UCSD-AML1 (cell line): ENCODE measurements at regions not wholly inside any gene's neighbourhood (a gene's known extent, or its start where the extent isn't known, plus 50 kb on each side); places are given as distances from the start of the nearest gene placed in this dataset.
"Not testable (repeated sequence)": the region's sequence is repeated elsewhere in the genome, so short reads cannot be mapped to it uniquely, and the experiment has no call there.

Experiments used
- DNase-seq: peaks from one replicate; lab custom pipeline; 2025; ENCODE audit not compliant: unreplicated experiment; lab: John Stamatoyannopoulos, UW

DNA sequence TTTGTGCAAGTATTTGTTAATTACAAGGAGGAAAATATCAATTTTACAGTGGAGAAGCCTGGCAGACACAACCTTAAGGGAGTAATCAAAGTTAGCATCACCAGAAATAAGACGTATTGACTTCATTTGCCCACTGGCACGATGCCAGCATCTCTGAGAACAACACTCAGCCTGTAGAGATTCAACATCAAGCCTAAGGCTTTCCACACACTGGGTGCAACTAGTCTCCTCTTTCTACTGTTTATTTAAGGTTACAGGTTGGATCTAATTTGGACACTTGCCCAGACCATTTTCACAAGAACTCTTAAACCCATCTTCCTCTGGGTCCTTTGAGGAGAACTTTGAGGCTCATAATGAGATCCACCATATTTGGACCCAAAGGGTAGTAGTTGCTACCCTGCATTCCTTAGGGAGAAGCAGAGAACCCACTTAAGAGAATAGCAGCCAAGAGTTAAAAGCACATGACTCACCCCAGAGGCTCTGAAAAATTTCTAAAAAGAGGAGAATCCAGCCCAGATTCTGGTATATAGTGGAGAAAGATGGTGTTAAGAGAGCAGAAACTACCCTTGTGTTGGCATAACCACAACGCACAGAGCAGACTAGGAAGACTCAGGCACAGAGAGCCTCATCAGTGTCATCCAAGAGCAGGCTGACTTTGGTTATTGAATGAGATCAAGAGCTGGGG, 97.3 kb downstream of the CCDC71L start:
- DNase-seq: no peak

DNA sequence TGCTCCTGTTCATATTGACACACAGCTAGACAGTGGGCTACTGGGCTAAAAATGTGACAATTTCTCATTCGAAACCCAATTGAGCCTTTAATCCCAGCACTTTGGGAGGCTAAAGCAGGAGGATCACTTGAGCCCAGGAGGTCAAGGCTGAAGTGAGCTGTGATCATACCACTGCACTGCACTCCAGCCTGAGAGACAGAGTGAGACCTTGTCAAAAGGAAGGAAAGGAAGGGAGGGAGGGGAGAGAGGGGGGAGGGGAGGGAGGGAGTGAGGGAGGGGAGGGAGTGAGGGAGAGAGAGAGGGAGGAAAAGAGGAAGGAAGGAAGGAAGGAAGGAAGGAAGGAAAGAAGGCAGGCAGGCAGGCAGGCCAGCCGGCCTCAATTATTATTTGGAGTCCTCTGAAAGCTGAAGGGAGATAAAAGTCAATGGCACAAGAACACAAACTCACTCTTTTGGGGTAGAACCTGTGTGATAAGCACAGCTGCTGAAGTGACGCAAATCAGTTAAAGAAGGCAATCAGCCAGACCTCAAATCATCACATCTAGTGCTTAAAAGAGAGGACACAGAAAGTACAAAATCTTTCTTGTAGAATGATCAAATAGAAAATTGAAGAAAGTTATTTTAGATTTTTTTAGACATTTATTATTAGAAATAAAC, 98.1 kb downstream of the CCDC71L start:
- no peak for DNase-seq

DNA sequence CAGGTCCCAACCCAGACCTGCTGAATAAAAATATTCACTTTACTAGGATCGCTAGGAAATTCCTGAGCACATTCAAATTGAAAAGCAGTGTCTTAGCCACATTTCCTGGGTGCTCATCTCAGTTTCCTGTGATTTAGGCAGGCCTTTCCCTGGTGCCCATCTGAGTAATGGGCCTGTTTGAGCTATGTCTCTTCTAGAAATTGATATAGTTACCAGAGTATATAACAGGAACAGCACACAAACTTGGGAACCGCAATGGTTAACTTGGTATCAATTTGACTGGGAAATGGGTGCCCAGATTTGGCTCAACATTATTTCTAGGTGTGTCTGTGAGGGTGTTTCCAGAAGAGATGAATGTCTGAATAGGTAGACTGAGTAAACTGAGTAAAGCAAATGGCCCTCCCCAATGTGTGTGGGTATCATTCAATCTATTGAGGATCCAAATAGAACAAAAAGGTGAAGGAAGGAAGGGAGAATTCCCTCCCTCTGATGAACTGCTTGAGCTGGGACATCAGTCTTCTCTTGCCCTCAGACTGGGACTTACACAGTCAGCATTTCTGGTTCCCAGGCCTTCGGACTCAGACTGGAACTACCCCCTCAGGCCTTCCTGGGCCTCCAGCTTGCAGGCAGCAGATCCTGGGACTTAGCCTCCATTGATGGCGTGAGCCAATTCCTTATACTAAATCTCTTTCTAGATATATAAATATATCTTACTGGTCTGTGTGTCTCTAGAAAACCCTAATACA, 99.1 kb downstream of the CCDC71L start:
- DNase-seq: no peak

DNA sequence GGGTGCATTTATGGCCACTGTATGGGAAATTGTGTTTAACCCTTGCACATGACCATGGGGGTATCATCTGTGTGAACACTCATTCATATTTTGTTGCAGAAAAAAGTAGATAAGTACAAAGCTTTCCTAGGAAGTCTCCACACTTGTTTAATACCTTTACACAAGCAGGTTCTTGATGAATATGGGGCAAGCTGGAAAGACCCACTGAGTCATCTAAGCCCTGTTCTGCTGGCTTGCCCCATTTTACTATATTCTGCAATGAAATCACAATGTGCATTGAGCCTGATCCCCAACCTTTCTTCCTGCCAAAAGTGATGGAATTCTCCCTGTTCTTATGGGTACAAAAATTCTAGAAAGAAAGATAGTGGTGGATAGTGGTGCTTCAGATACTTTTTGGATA, 99.8 kb downstream of the CCDC71L start:
- DNase-seq: no peak

DNA sequence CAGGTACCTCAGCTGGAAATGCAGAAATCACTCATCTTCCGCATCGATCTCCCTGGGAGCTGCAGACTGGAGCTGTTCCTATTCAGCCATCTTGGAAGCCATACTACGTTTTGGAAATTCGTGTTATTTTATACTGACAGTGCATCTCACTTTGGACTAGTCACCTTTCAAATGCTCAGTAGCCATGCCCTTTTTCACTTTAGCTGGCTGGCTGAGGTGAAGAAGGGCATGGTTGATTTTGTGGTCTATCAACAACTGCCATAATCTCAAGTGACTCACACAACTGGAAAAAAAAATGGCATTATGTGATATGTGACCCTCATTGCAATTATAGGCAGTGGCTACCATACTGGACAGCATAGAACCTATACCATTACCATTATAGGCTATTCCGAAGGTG, 100.5 kb downstream of the CCDC71L start:
- no peak for DNase-seq

DNA sequence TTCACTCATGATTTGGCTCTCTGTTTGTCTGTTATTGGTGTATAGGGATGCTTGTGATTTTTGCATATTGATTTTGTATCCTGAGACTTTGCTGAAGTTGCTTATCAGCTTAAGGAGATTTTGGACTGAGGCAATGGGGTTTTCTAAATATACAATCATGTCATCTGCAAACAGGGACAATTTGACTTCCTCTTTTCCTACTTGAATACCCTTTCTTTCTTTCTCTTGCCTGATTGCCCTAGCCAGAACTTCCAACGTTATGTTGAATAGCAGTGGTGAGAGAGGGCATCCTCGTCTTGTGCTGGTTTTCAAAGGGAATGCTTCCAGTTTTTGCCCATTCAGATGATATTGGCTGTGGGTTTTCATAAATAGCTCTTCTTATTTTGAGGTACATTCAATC, 104.7 kb downstream of the CCDC71L start:
- DNase-seq: not testable (repeated sequence)

DNA sequence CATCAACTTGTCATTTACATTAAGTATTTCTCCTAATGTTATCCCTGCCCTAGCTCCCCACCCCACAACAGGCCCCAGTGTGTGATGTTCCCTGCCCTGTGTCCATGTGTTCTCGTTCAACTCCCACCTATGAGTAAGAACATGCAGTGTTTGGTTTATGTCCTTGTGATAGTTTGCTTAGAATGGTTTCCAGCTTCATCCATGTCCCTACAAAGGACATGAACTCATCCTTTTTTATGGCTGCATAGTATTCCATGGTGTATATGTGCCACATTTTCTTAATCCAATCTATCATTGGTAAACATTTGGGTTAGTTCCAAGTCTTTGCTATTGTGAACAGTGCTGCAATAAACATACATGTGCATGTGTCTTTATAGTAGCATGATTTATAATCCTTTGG, 106.3 kb downstream of the CCDC71L start:
- DNase-seq: not testable (repeated sequence)

DNA sequence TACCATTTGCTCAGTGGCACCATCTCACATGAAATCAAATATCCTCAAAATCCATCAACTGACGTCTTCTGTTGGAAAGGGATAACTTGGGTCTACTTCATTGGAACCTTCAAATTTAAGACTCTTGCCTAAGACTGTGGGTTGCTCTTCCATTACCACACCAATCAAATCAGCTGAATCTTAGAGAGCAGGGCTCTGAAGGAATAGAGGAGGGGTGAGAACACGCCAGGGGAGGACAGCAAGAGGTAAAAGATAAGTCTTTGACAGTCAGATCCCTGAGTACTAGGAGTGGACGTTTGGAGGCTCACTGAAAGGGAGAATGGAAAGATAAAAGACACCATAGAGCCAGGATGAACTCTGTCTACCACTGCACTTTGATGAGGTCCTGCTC, 107.5 kb downstream of the CCDC71L start:
- DNase-seq: no peak

DNA sequence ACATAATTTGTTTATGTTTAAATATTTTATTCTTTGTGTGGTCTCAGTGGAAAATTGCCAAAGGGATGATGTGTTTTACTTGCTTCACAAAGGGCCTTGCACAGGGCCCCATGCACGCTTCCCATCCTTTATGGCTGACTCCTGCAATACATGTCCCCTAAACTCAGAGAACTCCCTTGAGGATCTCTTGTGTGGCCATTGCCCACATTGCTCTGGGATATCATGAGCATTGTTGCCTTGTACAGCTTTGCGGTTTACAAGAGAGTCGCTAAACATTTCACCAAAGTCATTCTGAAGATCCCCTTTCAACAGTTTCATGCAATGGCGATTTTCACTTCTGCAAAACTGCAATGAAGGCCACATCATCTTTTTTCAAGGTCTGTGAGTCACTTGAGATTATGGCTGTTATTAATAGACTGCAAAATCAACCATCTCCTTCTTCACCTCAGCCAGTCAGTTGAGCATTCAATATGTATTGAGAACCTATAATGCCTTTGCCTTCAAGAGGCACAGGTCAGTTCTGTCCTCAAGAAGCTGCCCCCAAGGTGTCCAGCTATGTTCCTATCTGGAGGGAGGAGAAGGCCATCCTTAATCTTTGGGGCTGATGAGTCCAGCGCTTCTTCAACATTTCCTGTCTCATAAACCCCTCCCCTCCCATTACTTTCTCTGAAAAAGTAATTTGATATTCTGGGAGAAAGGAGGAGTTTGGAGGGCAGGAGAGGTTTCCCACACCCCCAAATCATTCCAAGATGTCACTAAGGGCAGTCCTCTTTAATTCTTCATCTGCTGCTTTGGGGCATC, 108.1 kb downstream of the CCDC71L start:
- DNase-seq: no peak

DNA sequence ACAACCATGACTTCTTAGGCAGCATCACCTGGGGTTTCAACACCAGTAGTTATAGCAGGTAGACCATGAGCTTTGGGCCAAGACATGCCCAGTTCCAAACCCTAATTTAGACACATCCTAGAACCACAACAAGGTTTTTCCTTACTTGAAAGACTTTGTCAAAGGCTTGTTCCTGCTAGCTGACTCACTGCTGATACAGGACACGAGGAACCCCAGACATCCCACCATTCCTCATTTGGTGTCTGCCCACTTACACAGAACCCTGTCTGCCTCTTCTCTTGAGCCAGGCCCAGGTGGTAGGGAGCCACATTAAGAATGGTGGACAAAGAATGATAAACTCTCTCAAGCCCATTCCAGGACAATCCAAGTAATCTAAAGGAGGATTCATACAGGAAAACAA, 109.0 kb downstream of the CCDC71L start:
- DNase-seq: no peak

DNA sequence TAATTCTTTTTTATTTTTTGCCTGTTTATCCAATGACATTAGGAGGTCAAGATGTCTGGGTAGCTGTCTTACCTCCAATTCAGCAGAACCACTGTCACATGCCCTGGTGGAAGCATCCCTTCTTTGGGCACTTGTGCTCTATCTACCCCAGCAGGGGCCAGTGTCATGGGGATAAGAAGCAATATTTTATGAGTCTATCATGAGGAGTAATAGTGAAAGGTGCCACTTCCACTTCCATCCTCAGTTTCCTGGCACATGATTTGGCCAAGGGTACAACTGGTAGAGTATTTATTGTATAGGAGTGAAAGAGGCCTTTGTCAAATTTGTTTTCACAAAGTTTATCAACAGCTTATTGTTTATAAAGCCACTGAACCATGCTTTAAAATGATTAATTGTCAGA, 112.5 kb downstream of the CCDC71L start:
- no peak for DNase-seq

DNA sequence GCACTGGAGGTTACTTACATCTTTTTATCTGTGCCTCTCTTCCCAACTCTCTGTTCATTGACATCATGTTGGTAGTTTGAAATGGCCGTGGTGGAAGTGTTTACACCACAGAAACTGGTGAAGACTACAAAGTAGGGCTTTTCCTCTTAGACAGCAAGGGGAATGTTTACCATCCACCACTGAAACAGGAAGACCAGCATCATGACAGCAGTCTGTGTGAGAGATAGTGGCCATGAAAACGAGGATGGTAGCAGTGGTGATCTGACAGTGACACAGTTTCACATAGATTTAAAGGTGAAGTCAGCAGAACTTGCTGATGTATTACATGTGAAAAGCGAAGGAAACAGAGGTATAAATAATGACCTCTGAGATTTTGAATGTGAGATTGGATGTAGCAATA, 115.7 kb downstream of the CCDC71L start:
- no peak for DNase-seq

DNA sequence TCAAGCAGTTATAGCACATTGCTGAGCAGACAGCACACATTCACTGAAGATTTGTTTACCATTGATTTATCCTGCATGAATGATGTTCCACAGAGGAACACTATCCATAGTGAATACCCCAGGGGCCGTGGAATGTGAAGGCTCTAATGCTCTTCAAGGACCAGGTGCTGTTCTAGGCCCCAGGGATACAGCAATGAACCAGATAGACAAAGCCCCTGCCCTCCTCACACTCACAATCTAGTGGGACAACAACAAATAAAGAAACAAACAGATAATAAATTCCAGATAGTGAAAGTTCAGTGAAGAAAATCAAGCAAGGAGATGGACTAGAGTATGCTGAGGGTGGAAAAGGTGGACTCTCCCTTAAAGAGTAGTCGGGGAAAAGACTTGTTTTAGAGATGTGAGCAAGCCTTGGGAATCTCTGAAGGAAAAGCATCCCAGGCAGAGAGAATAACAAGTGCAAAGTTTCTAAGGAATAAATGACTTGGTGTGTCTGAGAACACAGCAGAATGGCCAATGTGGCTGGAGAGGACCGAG, 117.7 kb downstream of the CCDC71L start:
- DNase-seq: no peak

DNA sequence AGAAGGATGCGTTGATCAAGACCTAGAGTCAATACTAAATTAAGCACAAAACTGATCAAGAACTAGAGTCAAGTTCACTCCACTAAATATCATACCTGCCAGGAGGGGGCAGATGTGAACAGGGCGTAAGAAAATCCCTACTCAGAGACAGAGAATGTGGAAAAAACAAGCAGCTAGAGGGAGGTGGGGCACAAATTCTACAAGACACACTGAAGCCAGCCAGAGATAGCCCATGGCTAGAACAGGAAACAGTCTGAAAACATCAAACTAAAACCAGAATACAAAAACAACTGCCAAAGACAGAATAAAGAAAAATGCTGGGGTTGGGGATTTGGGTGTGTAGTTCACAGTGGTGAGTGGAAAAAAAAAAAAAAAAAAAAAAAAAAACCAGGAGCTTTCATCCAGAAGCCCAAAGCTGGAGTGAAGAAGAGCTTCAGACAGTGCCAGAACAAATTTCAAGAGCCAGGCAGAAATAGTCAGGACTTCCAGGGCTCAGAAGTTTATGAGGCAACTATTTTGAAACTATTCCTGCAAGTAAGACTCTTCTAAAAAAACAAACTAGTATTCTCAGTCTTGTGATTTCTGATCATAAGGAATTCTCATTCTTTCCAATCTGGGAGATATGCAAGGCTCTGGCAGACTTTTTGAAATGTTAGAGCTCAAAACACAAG, 118.3 kb downstream of the CCDC71L start:
- peak; percentile 10 for DNase-seq

DNA sequence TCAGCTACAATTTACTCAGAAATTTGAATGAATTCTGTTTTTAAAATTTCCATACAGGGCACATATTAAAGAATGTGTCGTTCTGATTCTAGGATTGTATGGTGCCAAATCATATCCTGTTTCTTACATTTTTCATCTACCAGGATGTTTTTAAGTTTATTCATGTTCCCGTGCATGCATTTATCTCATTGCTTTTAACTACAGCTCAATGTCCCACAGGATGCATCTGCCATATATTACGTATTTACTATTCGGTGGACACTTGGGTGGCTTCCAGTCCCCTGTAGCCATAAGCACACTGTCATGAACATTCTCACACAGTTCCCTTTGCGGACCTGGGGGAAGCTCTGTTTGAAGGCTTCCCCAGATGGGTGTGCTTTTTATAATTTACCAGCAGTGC, 122.3 kb downstream of the CCDC71L start:
- no peak for DNase-seq

DNA sequence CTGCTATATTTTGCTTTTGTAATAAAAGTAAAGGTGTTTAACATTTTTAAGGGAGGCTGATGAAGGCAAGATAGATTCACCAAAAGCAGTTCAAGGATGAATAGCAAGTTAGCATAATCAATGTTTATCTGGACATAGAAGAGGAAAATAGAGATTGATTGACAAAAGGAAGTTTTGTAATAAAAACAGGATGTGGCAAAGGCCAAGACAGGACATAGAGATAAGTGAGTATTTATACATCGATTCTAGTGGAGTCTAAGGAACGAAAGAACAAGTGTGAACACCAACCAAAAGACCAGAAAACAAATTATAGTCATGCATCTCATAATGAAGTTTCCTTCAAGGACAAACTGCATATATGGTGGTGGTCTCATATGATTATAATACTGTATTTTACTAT, 123.8 kb downstream of the CCDC71L start:
- DNase-seq: no peak

DNA sequence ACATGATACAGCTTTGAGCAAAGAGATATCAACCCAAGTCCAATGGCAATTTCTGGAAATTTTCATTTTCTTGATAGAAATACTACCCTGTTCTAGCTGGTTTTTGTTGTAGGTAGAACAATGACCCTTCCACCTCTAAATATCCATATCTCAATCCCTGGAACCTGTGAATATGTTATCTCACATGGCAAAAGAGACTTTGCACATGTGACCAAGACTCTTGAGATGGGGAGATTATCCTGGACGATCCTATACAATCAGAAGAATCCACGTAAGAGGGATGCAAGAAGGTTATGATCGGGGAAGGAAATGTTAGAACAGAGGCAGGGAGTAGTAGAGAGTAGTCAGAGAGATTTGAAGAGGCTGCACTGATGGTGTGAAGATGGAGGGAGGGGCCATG, 124.9 kb downstream of the CCDC71L start:
- DNase-seq: no peak

DNA sequence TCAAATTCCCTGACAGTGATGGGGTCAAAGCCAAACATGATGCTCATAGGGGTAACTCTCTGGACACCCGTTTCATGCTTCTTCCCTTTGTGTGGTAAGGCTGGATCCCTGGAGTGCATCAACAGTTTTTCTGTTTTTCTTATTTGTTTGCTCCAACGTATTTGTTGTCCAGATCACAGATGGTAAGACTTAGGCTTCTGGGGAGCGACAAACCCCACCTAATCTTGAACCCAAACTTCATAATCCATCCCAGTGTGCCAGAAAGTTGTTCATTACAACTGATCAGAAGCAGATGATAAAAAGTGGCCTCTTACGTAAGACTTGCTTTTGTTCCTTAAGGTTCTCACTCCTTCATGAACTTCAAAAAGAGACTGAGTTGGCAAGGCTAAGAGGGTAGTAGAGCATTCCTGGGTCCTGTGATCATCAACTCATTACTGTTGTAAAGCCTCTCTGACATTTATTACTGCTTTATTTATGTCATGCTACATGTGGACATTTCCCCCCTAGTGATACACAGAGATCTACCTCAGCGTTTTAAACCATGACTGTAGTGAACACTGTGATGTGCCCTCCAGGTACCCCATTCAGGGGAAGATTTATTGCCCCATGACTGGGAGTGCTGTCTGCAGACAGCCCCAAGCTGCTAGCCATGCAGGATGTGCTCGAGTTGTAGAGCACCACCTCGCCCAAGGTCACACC, 125.6 kb downstream of the CCDC71L start:
- no peak for DNase-seq

DNA sequence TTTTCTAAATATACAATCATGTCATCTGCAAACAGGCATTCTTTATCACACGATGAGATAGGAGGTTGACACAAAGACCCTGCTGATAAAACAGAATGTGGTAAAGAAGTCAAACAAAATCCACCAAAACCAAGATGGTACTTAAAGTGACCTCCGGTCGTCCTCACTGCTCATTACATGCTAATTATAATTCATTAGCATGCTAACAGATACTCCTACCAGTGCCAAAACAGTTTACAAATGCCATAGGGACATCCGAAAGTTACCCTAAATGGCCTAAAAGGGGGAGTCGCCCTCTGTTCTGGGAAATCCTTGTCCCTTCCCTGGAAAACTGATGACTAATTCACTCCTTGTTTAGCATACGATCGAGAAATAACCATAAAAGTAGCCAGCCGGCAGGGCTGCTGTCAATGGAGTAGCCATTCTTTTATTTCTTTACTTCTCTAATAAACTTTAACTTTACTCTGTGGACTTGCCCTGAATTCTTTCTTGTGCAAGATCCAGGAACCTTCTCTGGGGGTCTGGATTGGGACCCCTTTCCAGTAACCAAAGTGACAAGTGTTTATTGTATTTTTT, 126.6 kb downstream of the CCDC71L start:
- no peak for DNase-seq

DNA sequence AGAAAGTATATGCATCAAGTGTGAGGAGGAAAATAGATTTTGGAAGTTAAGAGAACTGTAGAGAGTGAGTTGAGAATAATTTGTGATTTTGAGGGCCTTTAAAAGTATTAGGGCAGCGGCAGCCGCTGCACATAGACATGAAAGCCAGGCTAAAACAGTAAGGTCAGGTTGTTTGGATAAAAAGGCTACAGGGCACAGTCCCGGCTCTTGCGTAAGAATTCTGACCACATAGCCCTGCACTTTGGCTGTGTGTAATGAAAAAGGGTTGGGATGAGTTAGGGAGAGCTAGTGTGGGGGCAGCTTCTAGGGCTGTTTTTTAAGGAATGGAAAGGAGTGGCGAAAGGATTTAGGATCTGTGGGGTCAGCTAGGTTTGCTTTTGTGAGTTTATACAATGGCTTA, 130.8 kb downstream of the CCDC71L start:
- DNase-seq: not testable (repeated sequence)
